ENCODE measurements at regions not wholly inside any gene's neighbourhood (a gene's known extent, or its start where the extent isn't known, plus 50 kb on each side); places are given as distances from the start of the nearest gene placed in this dataset.

GRCh38 chr12:97666263-97666662 lies 203.7 kb downstream of the RMST start:
- TF ChIP-seq POLR2A (IDR thresholded peaks at IDR 0.05; ENCODE audit: low read length), result no peak
- TF ChIP-seq GATA1 (IDR thresholded peaks at IDR 0.05; ENCODE audit: low read depth, low read length), result no peak
